Type B pancreatic cell (in vitro differentiated cells): ENCODE measurements at regions not wholly inside any gene's neighbourhood (a gene's known extent, or its start where the extent isn't known, plus 50 kb on each side); places are given as distances from the start of the nearest gene placed in this dataset.

Experiments used
- DNase-seq: peaks from one replicate; pipeline ENCODE4 v3.0.0; 2021; ENCODE audit warnings: mixed read lengths; ENCODE audit not compliant: unreplicated experiment; ENCODE audit errors: extremely low spot score
- H3K27ac Mint-ChIP-seq: 2 replicates; pipeline ENCODE4 v1.8.0; 2021; ENCODE audit warnings: mild to moderate bottlenecking, mixed read lengths
- H3K27me3 Mint-ChIP-seq: 2 replicates; pipeline ENCODE4 v1.8.0; 2021; ENCODE audit warnings: mixed read lengths
- H3K36me3 Mint-ChIP-seq: 2 replicates; pipeline ENCODE4 v1.8.0; 2021; ENCODE audit warnings: mixed read lengths
- H3K4me1 Mint-ChIP-seq: one replicate; pipeline ENCODE4 v1.8.0; 2021; ENCODE audit warnings: mixed read lengths; ENCODE audit not compliant: unreplicated experiment
- H3K4me3 Mint-ChIP-seq: 2 replicates; pipeline ENCODE4 v1.8.0; 2021; ENCODE audit warnings: mild to moderate bottlenecking, mixed read lengths
- H3K9me3 Mint-ChIP-seq: 2 replicates; pipeline ENCODE4 v1.8.0; 2021; ENCODE audit warnings: mixed read lengths
- CTCF ChIP-seq: fragments of 200-600 bp; sonication (generic); conservative IDR thresholded peaks from 2 replicates; pipeline ENCODE4 v1.5.0; 2021; ENCODE audit warnings: antibody characterized with exemption, mild to moderate bottlenecking

GRCh38 chr14:98366429-98366828 lies 905.6 kb downstream of the BCL11B start:
- DNase-seq: no peak
- peaks cover 5% of the 10 kb centered on the region for H3K9me3 Mint-ChIP-seq
- peaks cover 13% of the 10 kb centered on the region for H3K4me1 Mint-ChIP-seq
- H3K27ac Mint-ChIP-seq: no peak overlapping the region
- peaks cover 4% of the 10 kb centered on the region for H3K36me3 Mint-ChIP-seq
- peaks cover 9% of the 10 kb centered on the region for H3K27me3 Mint-ChIP-seq
- no peak for TF ChIP-seq CTCF
- no peak overlapping the region for H3K4me3 Mint-ChIP-seq

- Mint-ChIP-seq H3K4me1 (peaks cover 13% of the 10 kb centered on the region), H3K27ac (no peak overlapping the region), H3K9me3 (peaks cover 5% of the 10 kb centered on the region), H3K27me3 (peaks cover 9% of the 10 kb centered on the region), H3K36me3 (peaks cover 4% of the 10 kb centered on the region), H3K4me3 (no peak overlapping the region)
- no peak for DNase-seq
- TF ChIP-seq CTCF: no peak
These were observed 903.8 kb downstream of the BCL11B start for GRCh38 chr14:98368221-98368620.

GRCh38 chr14:98368916-98369315 lies 903.1 kb downstream of the BCL11B start:
- H3K27me3 Mint-ChIP-seq: peaks cover 9% of the 10 kb centered on the region
- H3K9me3 Mint-ChIP-seq: peaks cover 5% of the 10 kb centered on the region
- no peak for TF ChIP-seq CTCF
- H3K27ac Mint-ChIP-seq: no peak overlapping the region
- H3K4me3 Mint-ChIP-seq: no peak overlapping the region
- DNase-seq: no peak
- peaks cover 16% of the 10 kb centered on the region for H3K4me1 Mint-ChIP-seq
- peaks cover 4% of the 10 kb centered on the region for H3K36me3 Mint-ChIP-seq

- Mint-ChIP-seq H3K4me1 (peaks cover 20% of the 10 kb centered on the region), H3K27me3 (peaks cover 9% of the 10 kb centered on the region), H3K27ac (no peak overlapping the region), H3K9me3 (peaks cover 5% of the 10 kb centered on the region), H3K36me3 (peaks cover 4% of the 10 kb centered on the region), H3K4me3 (no peak overlapping the region)
- DNase-seq: no peak
- no peak for TF ChIP-seq CTCF
These were observed 902.7 kb downstream of the BCL11B start for GRCh38 chr14:98369344-98369743.

- H3K27me3 Mint-ChIP-seq: peaks cover 8% of the 10 kb centered on the region
- no peak overlapping the region for H3K4me3 Mint-ChIP-seq
- peaks cover 4% of the 10 kb centered on the region for H3K36me3 Mint-ChIP-seq
- peaks cover 20% of the 10 kb centered on the region for H3K4me1 Mint-ChIP-seq
- DNase-seq: no peak
- no peak for TF ChIP-seq CTCF
- H3K9me3 Mint-ChIP-seq: peaks cover 5% of the 10 kb centered on the region
- no peak overlapping the region for H3K27ac Mint-ChIP-seq
These were observed 901.6 kb downstream of the BCL11B start for GRCh38 chr14:98370352-98370751.

- TF ChIP-seq CTCF: no peak
- peaks cover 5% of the 10 kb centered on the region for H3K9me3 Mint-ChIP-seq
- DNase-seq: no peak
- peaks cover 6% of the 10 kb centered on the region for H3K27me3 Mint-ChIP-seq
- no peak overlapping the region for H3K27ac Mint-ChIP-seq
- H3K4me1 Mint-ChIP-seq: peaks cover 20% of the 10 kb centered on the region
- peaks cover 4% of the 10 kb centered on the region for H3K36me3 Mint-ChIP-seq
- H3K4me3 Mint-ChIP-seq: no peak overlapping the region
These were observed 900.9 kb downstream of the BCL11B start for GRCh38 chr14:98371141-98371540.
